NB4 (cell line): ENCODE measurements at regions not wholly inside any gene's neighbourhood (a gene's known extent, or its start where the extent isn't known, plus 50 kb on each side); places are given as distances from the start of the nearest gene placed in this dataset.

Experiments
- CTCF ChIP-seq: IDR thresholded peaks from one replicate; pipeline ENCODE4 v1.5.1; 2012; ENCODE audit warnings: low read depth, low read length
- MAX ChIP-seq: IDR thresholded peaks from 2 replicates; pipeline ENCODE4 v1.6.1; 2011; ENCODE audit warnings: low read depth, low read length
- POLR2A ChIP-seq: IDR thresholded peaks from 2 replicates; pipeline ENCODE4 v1.6.1; 2011; ENCODE audit warnings: mild to moderate bottlenecking; ENCODE audit not compliant: insufficient read length; ENCODE audit errors: extremely low read depth

GRCh38 chr3:80688814-80689213 is 921.0 kb upstream of the ROBO1 start:
- no peak for TF ChIP-seq CTCF
- TF ChIP-seq MAX, result no peak
- no peak for TF ChIP-seq POLR2A
